K562 (cell line): ENCODE measurements at regions not wholly inside any gene's neighbourhood (a gene's known extent, or its start where the extent isn't known, plus 50 kb on each side); places are given as distances from the start of the nearest gene placed in this dataset.

Experiments used
- FOSL1 ChIP-seq: fragments of 200-800 bp; sonication (Bioruptor generic); conservative IDR thresholded peaks from 2 replicates; pipeline ENCODE4 v1.6.1; 2016; ENCODE audit warnings: missing genetic modification characterization, missing compliant biosample characterization
- ZNF507 ChIP-seq: conservative IDR thresholded peaks from 2 replicates; pipeline ENCODE4 v1.6.1; 2017; ENCODE audit warnings: missing genetic modification characterization, missing compliant biosample characterization

DNA sequence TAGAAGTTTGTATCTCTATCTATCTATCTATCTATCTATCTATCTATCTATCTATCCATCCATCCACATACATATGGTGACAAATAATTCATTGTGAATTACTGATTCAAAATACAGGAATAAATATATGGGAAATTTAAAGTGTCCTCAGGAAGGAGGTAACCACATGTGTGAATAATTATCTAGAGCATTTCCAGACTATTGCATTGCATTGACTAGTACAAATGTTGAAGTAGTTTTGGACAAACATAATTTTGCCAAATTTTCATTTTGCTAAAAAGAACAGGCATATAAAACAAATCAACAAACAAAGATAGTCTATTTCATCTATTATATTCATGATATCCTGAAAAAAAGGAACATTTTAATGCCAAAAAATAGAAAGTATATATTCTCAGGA is 192.7 kb downstream of the UTRN start:
- TF ChIP-seq ZNF507 (no peak), FOSL1 (no peak)
